SK-N-SH (cell line): ENCODE measurements at regions not wholly inside any gene's neighbourhood (a gene's known extent, or its start where the extent isn't known, plus 50 kb on each side); places are given as distances from the start of the nearest gene placed in this dataset.
A peak's percentile ranks its signal among the peaks of the same experiment; 100 is the strongest.

ENCODE experiments used
- CTCF ChIA-PET: fragments of 300-600, 350-600 bp; formaldehyde crosslinking; extraction: SDS; loops from one replicate; lab custom pipeline; 2021; lab: Yijun Ruan, JAX
- POLR2A ChIA-PET: fragments of 350-600 bp; sonication (Branson Sonifier 250); formaldehyde crosslinking; extraction: SDS; loops from one replicate; lab custom pipeline; 2020; ENCODE audit warnings: antibody characterized with exemption, inconsistent platforms; lab: Yijun Ruan, JAX
- DNase-seq: peaks from one replicate; pipeline ENCODE4 v3.0.0; 2012
- H2AFZ ChIP-seq: fragments of 200-600 bp; sonication (generic); 2 replicates; pipeline ENCODE4 v1.8.1; 2016; ENCODE audit warnings: antibody characterized with exemption, mild to moderate bottlenecking, low read depth
- H3F3A ChIP-seq: fragments of 200-600 bp; sonication (generic); replicated peaks from 2 replicates; pipeline ENCODE3; 2016; ENCODE audit warnings: antibody characterized with exemption, mild to moderate bottlenecking; ENCODE audit not compliant: insufficient read depth
- H3K27ac ChIP-seq, 2 experiments: fragments of 200-500 bp in 1 of 2; fragments of 200-600 bp in 1 of 2; sonication (Bioruptor generic) in 1 of 2; sonication (generic), shearing (Covaris generic) in 1 of 2; 2 replicates each; pipeline versions ENCODE4 v1.5.1 to v1.6.1; 2014 to 2016; ENCODE audit warnings: low read depth in 2 of 2, inconsistent platforms in 1 of 2, low read length in 1 of 2, mild to moderate bottlenecking in 1 of 2, mixed read lengths in 1 of 2
- H3K27me3 ChIP-seq: fragments of 200-600 bp; sonication (generic), shearing (Covaris generic); 2 replicates; pipeline ENCODE4 v1.6.1; 2016; ENCODE audit warnings: mixed run types; ENCODE audit not compliant: insufficient read depth
- H3K36me3 ChIP-seq, 2 experiments: fragments of 200-500 bp in 1 of 2; fragments of 200-600 bp in 1 of 2; sonication (Bioruptor generic) in 1 of 2; sonication (generic) in 1 of 2; replicated peaks in 1 of 2; 2 replicates each; pipeline versions ENCODE3 to v1.5.1; 2014 to 2016; ENCODE audit warnings: low read length in 1 of 2, mild to moderate bottlenecking in 1 of 2; ENCODE audit not compliant: insufficient read depth in 2 of 2, control insufficient read depth in 1 of 2
- H3K4me1 ChIP-seq, 2 experiments: fragments of 200-500 bp in 1 of 2; fragments of 200-600 bp in 1 of 2; sonication (Bioruptor generic) in 1 of 2; sonication (generic), shearing (Covaris generic) in 1 of 2; 2 replicates each; pipeline versions ENCODE4 v1.5.1 to v1.6.1; 2014 to 2016; ENCODE audit warnings: low read depth in 1 of 2, low read length in 1 of 2, mixed run types in 1 of 2; ENCODE audit not compliant: insufficient read depth in 2 of 2, control insufficient read depth in 1 of 2
- H3K4me2 ChIP-seq: fragments of 200-600 bp; sonication (generic), shearing (Covaris generic); 2 replicates; pipeline ENCODE4 v1.6.1; 2017; ENCODE audit warnings: mixed run types
- H3K4me3 ChIP-seq, 2 experiments: fragments of 200-500 bp in 1 of 2; fragments of 200-600 bp in 1 of 2; sonication (Bioruptor generic) in 1 of 2; sonication (generic), shearing (Covaris generic) in 1 of 2; 2 replicates each; pipeline versions ENCODE4 v1.5.1 to v1.8.1; 2014 to 2016; ENCODE audit warnings: low read depth in 2 of 2, inconsistent platforms in 1 of 2, low read length in 1 of 2, mild to moderate bottlenecking in 1 of 2, mixed read lengths in 1 of 2, moderate library complexity in 1 of 2
- H3K79me2 ChIP-seq: fragments of 200-600 bp; sonication (generic); 2 replicates; pipeline ENCODE4 v1.8.1; 2017; ENCODE audit warnings: mild to moderate bottlenecking; ENCODE audit not compliant: insufficient read depth
- H3K9ac ChIP-seq: fragments of 200-600 bp; sonication (generic); 2 replicates; pipeline ENCODE4 v1.6.1; 2017; ENCODE audit warnings: mixed run types
- H3K9me2 ChIP-seq: fragments of 200-600 bp; sonication (generic); 2 replicates; pipeline ENCODE4 v1.6.1; 2017; ENCODE audit warnings: mixed run types
- H3K9me3 ChIP-seq: fragments of 200-600 bp; sonication (generic); 2 replicates; pipeline ENCODE4 v1.6.1; 2017; ENCODE audit warnings: mixed run types, mild to moderate bottlenecking, moderate library complexity
- H4K20me1 ChIP-seq: fragments of 200-600 bp; sonication (generic); 2 replicates; pipeline ENCODE4 v1.6.1; 2017; ENCODE audit warnings: mild to moderate bottlenecking, mixed run types; ENCODE audit not compliant: insufficient read depth
- FOXJ3 ChIP-seq: sonication (generic); formaldehyde crosslinking; IDR thresholded peaks from 2 replicates; pipeline ENCODE4 v1.5.1; 2020; ENCODE audit warnings: mild to moderate bottlenecking, missing genetic modification reagents
- GABPA ChIP-seq: IDR thresholded peaks from 2 replicates; pipeline ENCODE4 v1.4.0; 2012; ENCODE audit warnings: low read depth, mild to moderate bottlenecking
- RXRA ChIP-seq: IDR thresholded peaks from 2 replicates; pipeline ENCODE4 v1.4.0; 2012; ENCODE audit warnings: low read depth, mild to moderate bottlenecking, borderline replicate concordance
- SIN3A ChIP-seq: IDR thresholded peaks from 2 replicates; pipeline ENCODE4 v1.6.1; 2012; ENCODE audit warnings: low read depth, mild to moderate bottlenecking, low read length, moderate library complexity, borderline replicate concordance
- SMC3 ChIP-seq: IDR thresholded peaks from 2 replicates; pipeline ENCODE4 v1.6.1; 2012; ENCODE audit warnings: low read depth, low read length, improper control_type of control experiment
- TCF12 ChIP-seq: IDR thresholded peaks from 2 replicates; pipeline ENCODE4 v1.4.0; 2012
- TEAD4 ChIP-seq: IDR thresholded peaks from 2 replicates; pipeline ENCODE4 v1.4.0; 2012; ENCODE audit warnings: mild to moderate bottlenecking, borderline replicate concordance; ENCODE audit not compliant: insufficient read depth
- WGBS: methylation state at CpG from one replicate; pipeline ENCODE4 v1.1.6; 2017; ENCODE audit warnings: low lambda C conversion rate; 5-methylcytosine and 5-hydroxymethylcytosine counted together
- TF ChIP-seq, protein P1 (sequence below): IDR thresholded peaks from 2 replicates; pipeline ENCODE4 v1.6.1; 2012; ENCODE audit warnings: mild to moderate bottlenecking, low read depth, low read length, moderate library complexity
- TF ChIP-seq, protein P2 (sequence below): IDR thresholded peaks from 2 replicates; pipeline ENCODE4 v1.4.0; 2012; ENCODE audit warnings: low read depth
- TF ChIP-seq, protein P3 (sequence below): fragments of 150-350 bp; IDR thresholded peaks from 2 replicates; pipeline ENCODE4 v1.6.1; 2016; ENCODE audit warnings: mild to moderate bottlenecking, low read depth, low read length
- TF ChIP-seq, protein P4 (sequence below): IDR thresholded peaks from 2 replicates; pipeline ENCODE4; 2012
- TF ChIP-seq, protein P5 (sequence below): IDR thresholded peaks from 2 replicates; pipeline ENCODE4 v1.4.0; 2012; ENCODE audit warnings: low read depth, borderline replicate concordance
- TF ChIP-seq, protein P6 (sequence below): fragments of 200-600 bp; sonication (generic); IDR thresholded peaks from 2 replicates; pipeline ENCODE4 v1.6.1; 2017; ENCODE audit warnings: antibody characterized with exemption, mild to moderate bottlenecking, moderate library complexity

DNA sequence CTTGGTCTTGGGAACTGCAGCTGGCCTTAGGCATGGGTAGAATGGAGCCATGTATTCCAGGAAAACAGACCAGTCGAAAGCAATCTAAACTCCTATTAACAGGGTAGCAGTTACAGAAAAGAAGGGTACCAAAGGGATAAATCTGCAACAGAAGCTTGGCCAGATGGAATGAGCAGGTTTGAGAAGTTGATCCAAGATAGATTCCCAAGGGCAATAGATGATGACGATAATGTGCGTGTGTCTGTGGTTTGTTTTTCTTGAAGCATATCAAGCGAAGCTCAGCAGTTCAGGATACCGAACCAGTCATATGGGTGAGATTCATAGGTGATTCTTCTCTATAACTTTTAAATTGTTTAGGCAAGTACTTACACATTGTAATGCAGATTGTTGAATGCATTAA lies 203.8 kb upstream of the SEMA6D start:
- no peak overlapping the region for H3K27ac ChIP-seq
- no peaks in the 10 kb centered on the region for H3K79me2 ChIP-seq
- POLR2A ChIA-PET, result no interaction called here

DNA sequence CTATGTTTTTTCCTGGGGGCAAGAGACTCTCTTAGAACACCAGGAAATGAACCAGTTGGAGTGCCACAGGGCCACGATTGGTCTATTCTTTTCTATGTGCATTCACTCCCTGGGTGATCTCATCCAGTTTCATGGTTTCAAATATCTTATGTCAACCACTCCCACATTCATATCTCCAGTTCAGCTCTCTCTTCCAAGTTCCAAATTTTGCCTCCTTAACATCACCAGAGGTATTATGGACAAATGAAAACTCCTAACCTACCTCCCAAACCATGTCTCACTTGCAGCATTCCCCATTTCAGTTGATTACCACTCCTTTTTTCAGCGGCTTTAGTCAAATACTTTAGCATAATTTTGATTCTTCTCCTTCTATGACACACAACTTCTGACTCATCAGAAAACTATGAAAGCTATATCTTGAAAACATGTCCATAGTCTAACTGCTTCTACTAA lies 203.1 kb upstream of the SEMA6D start:
- no peaks in the 10 kb centered on the region for H3K36me3 ChIP-seq
- ChIA-PET POLR2A (no interaction called here), CTCF (interaction anchor here (0.7 to 0.9 kb wide), 2 partner anchors 13 to 318 kb away, joined by 4 read pairs; no protein-coding TSS in a partner anchor)
- no peak overlapping the region; a peak in 1 of 4 replicates for H3K27ac ChIP-seq
- H3K27me3 ChIP-seq, result no peaks in the 10 kb centered on the region
- TF ChIP-seq FOXJ3 (CRISPR knock-in tag) (no peak), TCF12 (no peak), TEAD4 (no peak), SIN3A (no peak), SMC3 (no peak), RXRA (no peak), GABPA (no peak)
- TF ChIP-seq, protein P1, sequence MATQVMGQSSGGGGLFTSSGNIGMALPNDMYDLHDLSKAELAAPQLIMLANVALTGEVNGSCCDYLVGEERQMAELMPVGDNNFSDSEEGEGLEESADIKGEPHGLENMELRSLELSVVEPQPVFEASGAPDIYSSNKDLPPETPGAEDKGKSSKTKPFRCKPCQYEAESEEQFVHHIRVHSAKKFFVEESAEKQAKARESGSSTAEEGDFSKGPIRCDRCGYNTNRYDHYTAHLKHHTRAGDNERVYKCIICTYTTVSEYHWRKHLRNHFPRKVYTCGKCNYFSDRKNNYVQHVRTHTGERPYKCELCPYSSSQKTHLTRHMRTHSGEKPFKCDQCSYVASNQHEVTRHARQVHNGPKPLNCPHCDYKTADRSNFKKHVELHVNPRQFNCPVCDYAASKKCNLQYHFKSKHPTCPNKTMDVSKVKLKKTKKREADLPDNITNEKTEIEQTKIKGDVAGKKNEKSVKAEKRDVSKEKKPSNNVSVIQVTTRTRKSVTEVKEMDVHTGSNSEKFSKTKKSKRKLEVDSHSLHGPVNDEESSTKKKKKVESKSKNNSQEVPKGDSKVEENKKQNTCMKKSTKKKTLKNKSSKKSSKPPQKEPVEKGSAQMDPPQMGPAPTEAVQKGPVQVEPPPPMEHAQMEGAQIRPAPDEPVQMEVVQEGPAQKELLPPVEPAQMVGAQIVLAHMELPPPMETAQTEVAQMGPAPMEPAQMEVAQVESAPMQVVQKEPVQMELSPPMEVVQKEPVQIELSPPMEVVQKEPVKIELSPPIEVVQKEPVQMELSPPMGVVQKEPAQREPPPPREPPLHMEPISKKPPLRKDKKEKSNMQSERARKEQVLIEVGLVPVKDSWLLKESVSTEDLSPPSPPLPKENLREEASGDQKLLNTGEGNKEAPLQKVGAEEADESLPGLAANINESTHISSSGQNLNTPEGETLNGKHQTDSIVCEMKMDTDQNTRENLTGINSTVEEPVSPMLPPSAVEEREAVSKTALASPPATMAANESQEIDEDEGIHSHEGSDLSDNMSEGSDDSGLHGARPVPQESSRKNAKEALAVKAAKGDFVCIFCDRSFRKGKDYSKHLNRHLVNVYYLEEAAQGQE, result no peak
- TF ChIP-seq, protein P2, sequence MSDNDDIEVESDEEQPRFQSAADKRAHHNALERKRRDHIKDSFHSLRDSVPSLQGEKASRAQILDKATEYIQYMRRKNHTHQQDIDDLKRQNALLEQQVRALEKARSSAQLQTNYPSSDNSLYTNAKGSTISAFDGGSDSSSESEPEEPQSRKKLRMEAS, result no peak
- TF ChIP-seq, protein P3, sequence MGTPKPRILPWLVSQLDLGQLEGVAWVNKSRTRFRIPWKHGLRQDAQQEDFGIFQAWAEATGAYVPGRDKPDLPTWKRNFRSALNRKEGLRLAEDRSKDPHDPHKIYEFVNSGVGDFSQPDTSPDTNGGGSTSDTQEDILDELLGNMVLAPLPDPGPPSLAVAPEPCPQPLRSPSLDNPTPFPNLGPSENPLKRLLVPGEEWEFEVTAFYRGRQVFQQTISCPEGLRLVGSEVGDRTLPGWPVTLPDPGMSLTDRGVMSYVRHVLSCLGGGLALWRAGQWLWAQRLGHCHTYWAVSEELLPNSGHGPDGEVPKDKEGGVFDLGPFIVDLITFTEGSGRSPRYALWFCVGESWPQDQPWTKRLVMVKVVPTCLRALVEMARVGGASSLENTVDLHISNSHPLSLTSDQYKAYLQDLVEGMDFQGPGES, result no peak
- TF ChIP-seq, protein P4, sequence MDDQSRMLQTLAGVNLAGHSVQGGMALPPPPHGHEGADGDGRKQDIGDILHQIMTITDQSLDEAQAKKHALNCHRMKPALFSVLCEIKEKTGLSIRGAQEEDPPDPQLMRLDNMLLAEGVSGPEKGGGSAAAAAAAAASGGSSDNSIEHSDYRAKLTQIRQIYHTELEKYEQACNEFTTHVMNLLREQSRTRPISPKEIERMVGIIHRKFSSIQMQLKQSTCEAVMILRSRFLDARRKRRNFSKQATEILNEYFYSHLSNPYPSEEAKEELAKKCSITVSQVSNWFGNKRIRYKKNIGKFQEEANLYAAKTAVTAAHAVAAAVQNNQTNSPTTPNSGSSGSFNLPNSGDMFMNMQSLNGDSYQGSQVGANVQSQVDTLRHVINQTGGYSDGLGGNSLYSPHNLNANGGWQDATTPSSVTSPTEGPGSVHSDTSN, result no peak
- TF ChIP-seq, protein P5, sequence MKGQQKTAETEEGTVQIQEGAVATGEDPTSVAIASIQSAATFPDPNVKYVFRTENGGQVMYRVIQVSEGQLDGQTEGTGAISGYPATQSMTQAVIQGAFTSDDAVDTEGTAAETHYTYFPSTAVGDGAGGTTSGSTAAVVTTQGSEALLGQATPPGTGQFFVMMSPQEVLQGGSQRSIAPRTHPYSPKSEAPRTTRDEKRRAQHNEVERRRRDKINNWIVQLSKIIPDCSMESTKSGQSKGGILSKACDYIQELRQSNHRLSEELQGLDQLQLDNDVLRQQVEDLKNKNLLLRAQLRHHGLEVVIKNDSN, result no peak
- peak overlapping the region; percentile 51; the same call in 1 of the 2 replicates for H2AFZ ChIP-seq
- no peak overlapping the region for H3K9ac ChIP-seq
- H3K4me2 ChIP-seq, result 0 out of 2 replicates have a peak overlapping the region, but pooled peaks have one; percentile 1
- no peak overlapping the region for H3K4me3 ChIP-seq
- 51% methylated on average over 2 of the region's 2 CpGs for WGBS
- peaks cover 0 to 4% of the 10 kb centered on the region in 2 experiments; a peak in 2 of 4 replicates for H3K4me1 ChIP-seq
- no peak for DNase-seq
- no peaks in the 10 kb centered on the region for H4K20me1 ChIP-seq
- H3F3A ChIP-seq, result no peaks in the 10 kb centered on the region
- H3K9me2 ChIP-seq, result no peaks in the 10 kb centered on the region
- no peaks in the 10 kb centered on the region for H3K9me3 ChIP-seq
- H3K79me2 ChIP-seq, result no peaks in the 10 kb centered on the region

More for the DNA sequence above, 203.8 kb upstream of the SEMA6D start:
- TF ChIP-seq, protein P6, sequence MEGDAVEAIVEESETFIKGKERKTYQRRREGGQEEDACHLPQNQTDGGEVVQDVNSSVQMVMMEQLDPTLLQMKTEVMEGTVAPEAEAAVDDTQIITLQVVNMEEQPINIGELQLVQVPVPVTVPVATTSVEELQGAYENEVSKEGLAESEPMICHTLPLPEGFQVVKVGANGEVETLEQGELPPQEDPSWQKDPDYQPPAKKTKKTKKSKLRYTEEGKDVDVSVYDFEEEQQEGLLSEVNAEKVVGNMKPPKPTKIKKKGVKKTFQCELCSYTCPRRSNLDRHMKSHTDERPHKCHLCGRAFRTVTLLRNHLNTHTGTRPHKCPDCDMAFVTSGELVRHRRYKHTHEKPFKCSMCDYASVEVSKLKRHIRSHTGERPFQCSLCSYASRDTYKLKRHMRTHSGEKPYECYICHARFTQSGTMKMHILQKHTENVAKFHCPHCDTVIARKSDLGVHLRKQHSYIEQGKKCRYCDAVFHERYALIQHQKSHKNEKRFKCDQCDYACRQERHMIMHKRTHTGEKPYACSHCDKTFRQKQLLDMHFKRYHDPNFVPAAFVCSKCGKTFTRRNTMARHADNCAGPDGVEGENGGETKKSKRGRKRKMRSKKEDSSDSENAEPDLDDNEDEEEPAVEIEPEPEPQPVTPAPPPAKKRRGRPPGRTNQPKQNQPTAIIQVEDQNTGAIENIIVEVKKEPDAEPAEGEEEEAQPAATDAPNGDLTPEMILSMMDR, result no peak
- Histone ChIP-seq H2AFZ (no peak overlapping the region), H3F3A (no peaks in the 10 kb centered on the region), H3K27me3 (no peaks in the 10 kb centered on the region), H4K20me1 (no peaks in the 10 kb centered on the region), H3K9ac (no peak overlapping the region), H3K9me3 (no peaks in the 10 kb centered on the region), H3K4me3 (no peak overlapping the region), H3K4me2 (no peak overlapping the region), H3K4me1 (peaks cover 2 to 4% of the 10 kb centered on the region in 2 experiments; a peak in 3 of 4 replicates), H3K36me3 (no peaks in the 10 kb centered on the region), H3K9me2 (no peaks in the 10 kb centered on the region)
- CTCF ChIA-PET, result no interaction called here
- 78% methylated on average over 5 of the region's 5 CpGs for WGBS
- DNase-seq, result no peak
